Breast epithelium (tissue), 4 donors: ENCODE measurements at regions not wholly inside any gene's neighbourhood (a gene's known extent, or its start where the extent isn't known, plus 50 kb on each side); places are given as distances from the start of the nearest gene placed in this dataset.

Source experiments
- DNase-seq, 2 donors: peaks; one replicate each; pipeline ENCODE4 v3.0.0-alpha.2; 2019; ENCODE audit warnings: low spot score in 2 of 2
- H3K27ac ChIP-seq, 2 donors: fragments of 200-600 bp; sonication (generic) in 1 of 2; one replicate each; pipeline ENCODE4 v1.5.1; 2016 to 2019; ENCODE audit warnings: mild to moderate bottlenecking in 1 of 2
- H3K27me3 ChIP-seq, 2 donors: fragments of 200-600 bp; sonication (generic) in 1 of 2; one replicate each; pipeline versions ENCODE4 v1.5.1 to v1.6.0; 2017 to 2019; ENCODE audit warnings: control low read depth in 1 of 2, mild to moderate bottlenecking in 1 of 2
- H3K36me3 ChIP-seq: fragments of 200-600 bp; one replicate; pipeline ENCODE4 v1.5.1; 2019
- H3K4me1 ChIP-seq, 2 donors: fragments of 200-600 bp; sonication (generic); one replicate each; pipeline ENCODE4 v1.5.1; 2016 to 2019; ENCODE audit warnings: control low read depth in 1 of 2
- H3K4me3 ChIP-seq, 3 donors: fragments of 200-600 bp; sonication (generic); 1 replicate in 2 of 3; 2 replicates in 1 of 3; pipeline ENCODE4 v1.5.1; 2016 to 2019; ENCODE audit warnings: mild to moderate bottlenecking in 3 of 3, moderate library complexity in 2 of 3
- H3K9me3 ChIP-seq, 2 donors: fragments of 200-600 bp; sonication (generic) in 1 of 2; one replicate each; pipeline ENCODE4 v1.5.1; 2016 to 2019; ENCODE audit warnings: control low read depth in 1 of 2
- CTCF ChIP-seq, 3 donors: fragments of 450-650 bp; IDR thresholded peaks; one replicate each; pipeline ENCODE4 v1.5.1; 2016 to 2017; ENCODE audit warnings: antibody characterized with exemption in 3 of 3, mild to moderate bottlenecking in 3 of 3, moderate library complexity in 3 of 3
- POLR2A ChIP-seq: fragments of 450-650 bp; IDR thresholded peaks from one replicate; pipeline ENCODE4 v1.6.1; 2016; ENCODE audit warnings: antibody characterized with exemption, mild to moderate bottlenecking, moderate library complexity
- POLR2AphosphoS5 ChIP-seq, 3 donors: sonication (generic); formaldehyde crosslinking; IDR thresholded peaks; one replicate each; pipeline ENCODE4 v1.6.1; 2017; ENCODE audit warnings: antibody characterized with exemption in 3 of 3
- intact Hi-C: fragments of 100-400 bp; cut with DNase I; formaldehyde crosslinking; loops from one replicate; pipeline ENCODE4 v1.15.1; 2023; ENCODE audit warnings: low total_unique reads

DNA sequence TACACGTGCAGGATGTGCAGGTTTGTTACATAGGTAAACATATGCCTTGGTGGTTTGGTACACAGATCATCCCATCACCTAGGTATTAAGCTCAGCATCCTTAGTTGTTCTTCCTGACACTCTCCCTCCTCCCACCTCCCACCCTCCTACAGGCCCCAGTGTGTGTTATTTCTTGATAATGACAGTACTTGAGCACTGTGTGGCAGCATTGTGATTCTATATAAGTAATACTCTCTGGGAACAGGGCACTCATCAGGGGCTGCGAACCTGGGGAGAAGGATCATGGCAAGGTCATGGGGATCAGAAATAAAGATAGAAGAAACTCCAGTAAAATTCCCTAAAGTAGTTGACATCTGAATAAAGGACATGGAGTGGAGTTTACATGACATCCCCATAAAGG lies 1256.2 kb upstream of the CRIM1 start:
- no peaks in the 10 kb centered on the region for H3K27me3 ChIP-seq
- H3K36me3 ChIP-seq = no peaks in the 10 kb centered on the region
- no peak overlapping the region for H3K27ac ChIP-seq
- peaks cover 0 to 5% of the 10 kb centered on the region in 2 donors for H3K9me3 ChIP-seq
- H3K4me1 ChIP-seq = no peaks in the 10 kb centered on the region
- TF ChIP-seq POLR2A = no peak
- no peak for TF ChIP-seq POLR2AphosphoS5 (IDR thresholded peaks at IDR 0.05)
- TF ChIP-seq CTCF (IDR thresholded peaks at IDR 0.05) = no peak
- H3K4me3 ChIP-seq = no peak overlapping the region
- intact Hi-C loops = no loop called here
- no peak for DNase-seq

- no peak for TF ChIP-seq POLR2A
- TF ChIP-seq CTCF (IDR thresholded peaks at IDR 0.05) = no peak
- TF ChIP-seq POLR2AphosphoS5 (IDR thresholded peaks at IDR 0.05) = no peak
- Histone ChIP-seq H3K9me3 (no peaks in the 10 kb centered on the region), H3K4me1 (no peaks in the 10 kb centered on the region), H3K27me3 (no peaks in the 10 kb centered on the region), H3K27ac (no peak overlapping the region), H3K4me3 (no peak overlapping the region), H3K36me3 (no peaks in the 10 kb centered on the region)
- intact Hi-C loops = no loop called here
- no peak for DNase-seq
These were observed 1273.5 kb upstream of the CRIM1 start for GRCh38 chr2:35082072-35082471.

DNA sequence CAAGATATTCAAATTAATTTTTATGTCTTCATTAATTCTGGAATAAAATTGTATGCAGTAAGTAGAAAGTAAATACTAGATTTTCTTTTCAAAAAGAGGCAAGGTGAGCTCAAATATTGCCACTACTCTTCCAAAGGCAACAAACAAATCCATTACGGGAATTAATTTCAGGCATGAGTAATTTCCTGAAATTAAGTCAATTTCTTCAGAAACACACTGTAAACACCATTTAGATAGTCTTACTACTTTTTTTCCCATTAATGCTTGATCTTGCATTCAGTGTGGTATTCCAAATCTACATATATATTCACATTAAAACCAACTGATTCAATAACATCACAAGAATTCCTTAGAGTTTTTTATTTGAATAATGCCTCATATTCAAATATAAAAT lies 1274.0 kb upstream of the CRIM1 start:
- H3K36me3 ChIP-seq = no peaks in the 10 kb centered on the region
- H3K4me1 ChIP-seq = no peaks in the 10 kb centered on the region
- H3K27me3 ChIP-seq = no peaks in the 10 kb centered on the region
- intact Hi-C loops = no loop called here
- no peak for TF ChIP-seq CTCF (IDR thresholded peaks at IDR 0.05)
- no peak for TF ChIP-seq POLR2AphosphoS5 (IDR thresholded peaks at IDR 0.05)
- no peak for TF ChIP-seq POLR2A
- H3K9me3 ChIP-seq = no peaks in the 10 kb centered on the region
- no peak overlapping the region for H3K27ac ChIP-seq
- H3K4me3 ChIP-seq = no peak overlapping the region
- DNase-seq = no peak

- no peak for DNase-seq
- no peaks in the 10 kb centered on the region for H3K27me3 ChIP-seq
- no peak for TF ChIP-seq POLR2AphosphoS5 (IDR thresholded peaks at IDR 0.05)
- no peak for TF ChIP-seq POLR2A
- no peak for TF ChIP-seq CTCF (IDR thresholded peaks at IDR 0.05)
- no peaks in the 10 kb centered on the region for H3K36me3 ChIP-seq
- H3K27ac ChIP-seq = no peak overlapping the region
- intact Hi-C loops = no loop called here
- no peak overlapping the region for H3K4me3 ChIP-seq
- H3K9me3 ChIP-seq = no peaks in the 10 kb centered on the region
- H3K4me1 ChIP-seq = no peaks in the 10 kb centered on the region
These were observed 1274.5 kb upstream of the CRIM1 start for GRCh38 chr2:35081001-35081621.

DNA sequence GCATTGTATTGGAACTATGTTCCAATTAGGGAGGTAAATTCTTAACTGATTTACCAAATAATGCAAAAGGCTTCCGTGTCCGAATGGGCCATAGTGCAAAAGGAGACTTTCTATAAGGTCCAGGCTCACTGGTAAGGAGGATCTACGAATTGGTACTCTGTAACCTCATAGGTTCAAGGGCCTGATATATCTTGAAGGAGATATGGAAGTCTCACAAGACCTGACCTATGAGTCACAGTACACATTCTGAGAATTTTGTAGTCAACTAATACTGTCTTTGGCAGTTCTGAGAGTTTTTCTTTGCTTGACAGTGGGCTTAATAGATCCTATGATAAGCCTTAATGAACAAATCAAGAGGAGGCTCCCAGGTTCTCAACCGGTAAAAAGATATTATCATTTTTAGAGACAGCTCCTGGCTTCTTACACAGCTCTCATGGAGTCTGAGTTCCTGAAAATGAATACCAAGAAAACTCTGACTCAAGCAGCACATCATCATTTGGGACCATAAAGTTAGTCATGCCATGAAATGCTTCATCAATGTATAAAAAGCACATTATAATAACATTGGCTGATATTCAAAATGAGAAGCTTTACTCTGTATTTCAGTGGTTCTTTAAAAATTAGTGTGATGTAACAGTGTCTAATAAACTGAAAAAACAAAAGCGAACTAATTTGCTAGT lies 1275.2 kb upstream of the CRIM1 start:
- Histone ChIP-seq H3K4me3 (no peak overlapping the region), H3K4me1 (no peaks in the 10 kb centered on the region), H3K27me3 (no peaks in the 10 kb centered on the region), H3K36me3 (no peaks in the 10 kb centered on the region), H3K9me3 (no peaks in the 10 kb centered on the region), H3K27ac (no peak overlapping the region)
- DNase-seq = no peak
- no peak for TF ChIP-seq CTCF (IDR thresholded peaks at IDR 0.05)
- TF ChIP-seq POLR2AphosphoS5 (IDR thresholded peaks at IDR 0.05) = no peak
- TF ChIP-seq POLR2A = no peak
- intact Hi-C loops = no loop called here
